ENCODE measurements at regions not wholly inside any gene's neighbourhood (a gene's known extent, or its start where the extent isn't known, plus 50 kb on each side); places are given as distances from the start of the nearest gene placed in this dataset.

GRCh38 chr3:13711911-13712650 lies 163.2 kb downstream of the FBLN2 start:
- no peak for DNase-seq (ENCODE audit: extremely low spot score)
- ChIA-PET POLR2A (no interaction called here), CTCF (no interaction called here)
- no peak for TF ChIP-seq CTCF (IDR thresholded peaks at IDR 0.05; ENCODE audit: control extremely low read depth, extremely low read depth, low read depth, missing control alignments)

GRCh38 chr3:13710251-13710650 lies 161.3 kb downstream of the FBLN2 start:
- no peak for TF ChIP-seq CTCF (IDR thresholded peaks at IDR 0.05; ENCODE audit: control extremely low read depth, extremely low read depth, low read depth, missing control alignments)
- CTCF ChIA-PET: no interaction called here
- DNase-seq (ENCODE audit: extremely low spot score): no peak
- POLR2A ChIA-PET: no interaction called here

GRCh38 chr3:13709706-13710105 lies 160.8 kb downstream of the FBLN2 start:
- CTCF ChIA-PET: no interaction called here
- DNase-seq (ENCODE audit: extremely low spot score): no peak
- POLR2A ChIA-PET: no interaction called here
- no peak for TF ChIP-seq CTCF (IDR thresholded peaks at IDR 0.05; ENCODE audit: control extremely low read depth, extremely low read depth, low read depth, missing control alignments)

GRCh38 chr3:13708871-13709595 lies 160.1 kb downstream of the FBLN2 start:
- TF ChIP-seq CTCF (IDR thresholded peaks at IDR 0.05; ENCODE audit: control extremely low read depth, extremely low read depth, low read depth, missing control alignments): no peak
- no peak for DNase-seq (ENCODE audit: extremely low spot score)
- CTCF ChIA-PET: no interaction called here
- POLR2A ChIA-PET: no interaction called here

GRCh38 chr3:13708301-13708700 lies 159.4 kb downstream of the FBLN2 start:
- ChIA-PET POLR2A (no interaction called here), CTCF (no interaction called here)
- DNase-seq (ENCODE audit: extremely low spot score): no peak
- TF ChIP-seq CTCF (IDR thresholded peaks at IDR 0.05; ENCODE audit: control extremely low read depth, extremely low read depth, low read depth, missing control alignments): no peak

- ChIA-PET CTCF (no interaction called here), POLR2A (no interaction called here)
- TF ChIP-seq CTCF (IDR thresholded peaks at IDR 0.05; ENCODE audit: control extremely low read depth, extremely low read depth, low read depth, missing control alignments): no peak
- DNase-seq (ENCODE audit: extremely low spot score): no peak
Measured at GRCh38 chr3:13707456-13707855, 158.5 kb downstream of the FBLN2 start.

All from GM10248 (cell line).